ENCODE measurements at regions not wholly inside any gene's neighbourhood (a gene's known extent, or its start where the extent isn't known, plus 50 kb on each side); places are given as distances from the start of the nearest gene placed in this dataset.
"Not testable (repeated sequence)": the region's sequence is repeated elsewhere in the genome, so short reads cannot be mapped to it uniquely, and the experiment has no call there.

DNA sequence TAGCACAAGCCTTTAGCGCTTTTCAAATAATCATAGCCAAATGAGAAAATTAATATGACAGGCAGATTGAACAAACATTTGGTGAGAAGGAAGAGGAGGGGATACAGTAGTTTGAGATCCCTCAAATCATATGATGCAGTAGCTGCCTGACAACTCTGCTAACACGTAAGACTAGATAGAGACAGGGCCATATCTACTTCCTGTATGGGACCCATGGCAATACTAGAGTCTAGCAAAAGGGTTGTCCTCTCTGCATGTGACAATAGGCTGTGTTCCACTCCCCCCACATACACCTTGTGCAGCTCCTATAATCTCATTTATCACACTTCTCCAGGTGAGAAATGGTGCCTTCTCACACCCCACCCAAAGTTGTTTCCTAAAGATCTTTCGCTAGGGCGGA, 134.2 kb upstream of the NBPF9 start:
- TF ChIP-seq, protein P1, sequence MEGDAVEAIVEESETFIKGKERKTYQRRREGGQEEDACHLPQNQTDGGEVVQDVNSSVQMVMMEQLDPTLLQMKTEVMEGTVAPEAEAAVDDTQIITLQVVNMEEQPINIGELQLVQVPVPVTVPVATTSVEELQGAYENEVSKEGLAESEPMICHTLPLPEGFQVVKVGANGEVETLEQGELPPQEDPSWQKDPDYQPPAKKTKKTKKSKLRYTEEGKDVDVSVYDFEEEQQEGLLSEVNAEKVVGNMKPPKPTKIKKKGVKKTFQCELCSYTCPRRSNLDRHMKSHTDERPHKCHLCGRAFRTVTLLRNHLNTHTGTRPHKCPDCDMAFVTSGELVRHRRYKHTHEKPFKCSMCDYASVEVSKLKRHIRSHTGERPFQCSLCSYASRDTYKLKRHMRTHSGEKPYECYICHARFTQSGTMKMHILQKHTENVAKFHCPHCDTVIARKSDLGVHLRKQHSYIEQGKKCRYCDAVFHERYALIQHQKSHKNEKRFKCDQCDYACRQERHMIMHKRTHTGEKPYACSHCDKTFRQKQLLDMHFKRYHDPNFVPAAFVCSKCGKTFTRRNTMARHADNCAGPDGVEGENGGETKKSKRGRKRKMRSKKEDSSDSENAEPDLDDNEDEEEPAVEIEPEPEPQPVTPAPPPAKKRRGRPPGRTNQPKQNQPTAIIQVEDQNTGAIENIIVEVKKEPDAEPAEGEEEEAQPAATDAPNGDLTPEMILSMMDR (IDR thresholded peaks at IDR 0.05; ENCODE audit: low read length): not testable (repeated sequence)
- TF ChIP-seq EZH2 (IDR thresholded peaks at IDR 0.05; ENCODE audit: borderline replicate concordance, low read length): not testable (repeated sequence)
